ENCODE measurements at regions not wholly inside any gene's neighbourhood (a gene's known extent, or its start where the extent isn't known, plus 50 kb on each side); places are given as distances from the start of the nearest gene placed in this dataset.

- no peak for TF ChIP-seq ZBED4 (CRISPR knock-in tag; IDR thresholded peaks at IDR 0.05; ENCODE audit: borderline replicate concordance)
- no peak for TF ChIP-seq ZNF282 (IDR thresholded peaks at IDR 0.05; ENCODE audit: partially characterized antibody)
- no peak for TF ChIP-seq ZNF558 (CRISPR knock-in tag; IDR thresholded peaks at IDR 0.05; ENCODE audit: borderline replicate concordance)
- 0 out of 2 replicates have a peak, but pooled peaks have one; percentile 16 for TF ChIP-seq NR2F6 (IDR thresholded peaks at IDR 0.05)
- TF ChIP-seq NR2F6 (CRISPR knock-in tag; IDR thresholded peaks at IDR 0.05): peak; percentile 30; the same call in 1 of the 2 replicates
- TF ChIP-seq ZMYM2 (CRISPR knock-in tag; IDR thresholded peaks at IDR 0.05): peak; percentile 91
- TF ChIP-seq, protein P1, sequence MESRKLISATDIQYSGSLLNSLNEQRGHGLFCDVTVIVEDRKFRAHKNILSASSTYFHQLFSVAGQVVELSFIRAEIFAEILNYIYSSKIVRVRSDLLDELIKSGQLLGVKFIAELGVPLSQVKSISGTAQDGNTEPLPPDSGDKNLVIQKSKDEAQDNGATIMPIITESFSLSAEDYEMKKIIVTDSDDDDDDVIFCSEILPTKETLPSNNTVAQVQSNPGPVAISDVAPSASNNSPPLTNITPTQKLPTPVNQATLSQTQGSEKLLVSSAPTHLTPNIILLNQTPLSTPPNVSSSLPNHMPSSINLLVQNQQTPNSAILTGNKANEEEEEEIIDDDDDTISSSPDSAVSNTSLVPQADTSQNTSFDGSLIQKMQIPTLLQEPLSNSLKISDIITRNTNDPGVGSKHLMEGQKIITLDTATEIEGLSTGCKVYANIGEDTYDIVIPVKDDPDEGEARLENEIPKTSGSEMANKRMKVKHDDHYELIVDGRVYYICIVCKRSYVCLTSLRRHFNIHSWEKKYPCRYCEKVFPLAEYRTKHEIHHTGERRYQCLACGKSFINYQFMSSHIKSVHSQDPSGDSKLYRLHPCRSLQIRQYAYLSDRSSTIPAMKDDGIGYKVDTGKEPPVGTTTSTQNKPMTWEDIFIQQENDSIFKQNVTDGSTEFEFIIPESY (CRISPR knock-in tag; IDR thresholded peaks at IDR 0.05): peak; percentile 99
- TF ChIP-seq BRF2 (CRISPR knock-in tag; IDR thresholded peaks at IDR 0.05): no peak
- TF ChIP-seq ZNF343 (CRISPR knock-in tag; IDR thresholded peaks at IDR 0.05): 0 out of 2 replicates have a peak, but pooled peaks have one; percentile 74
- TF ChIP-seq ZMYM4 (CRISPR knock-in tag; IDR thresholded peaks at IDR 0.05): peak; percentile 84
- TF ChIP-seq SP2 (CRISPR knock-in tag; IDR thresholded peaks at IDR 0.05): no peak
- TF ChIP-seq IKZF4 (CRISPR knock-in tag; IDR thresholded peaks at IDR 0.05; ENCODE audit: borderline replicate concordance, low read depth, not compliant biosample characterization): no peak
- TF ChIP-seq SNRNP70 (IDR thresholded peaks at IDR 0.05; ENCODE audit: low read depth, low read length): no peak
- TF ChIP-seq ZNF331 (CRISPR knock-in tag; IDR thresholded peaks at IDR 0.05): peak; percentile 69
- TF ChIP-seq HMGXB4 (CRISPR knock-in tag; IDR thresholded peaks at IDR 0.05; ENCODE audit: borderline replicate concordance in 1 of 2, low read depth in 1 of 2): no peak
- TF ChIP-seq BHLHE40 (IDR thresholded peaks at IDR 0.05; ENCODE audit: low read length): peak; percentile 46
- TF ChIP-seq ZNF574 (CRISPR knock-in tag; IDR thresholded peaks at IDR 0.05): peak; percentile 47; the same call in 1 of the 2 replicates
These were observed 67.0 kb downstream of the XCL2 start (continued) for GRCh38 chr1:168476588-168477385.
